K562 (cell line): ENCODE measurements at regions not wholly inside any gene's neighbourhood (a gene's known extent, or its start where the extent isn't known, plus 50 kb on each side); places are given as distances from the start of the nearest gene placed in this dataset.

Experiments used
- ATAC-seq: fragments of 200-7000 bp; cut with Tn5 transposase; 3 replicates; pipeline ENCODE4 v1.9.1; 2020; ENCODE audit warnings: moderate library complexity
- BruUV-seq: library from RNA; stranded (reverse); fragments of 400-500 nt; replicated peaks from 2 replicates; lab custom pipeline; 2021; lab: Mats Ljungman, UMichigan
- CTCF ChIA-PET: fragments of 300-600 bp; formaldehyde crosslinking; extraction: SDS; loops from one replicate; lab custom pipeline; 2021; ENCODE audit warnings: low intra/inter-chr PET ratio; lab: Yijun Ruan, JAX
- POLR2A ChIA-PET: fragments of 300-600, 350-650 bp; sonication (Branson Sonifier 250); formaldehyde crosslinking; extraction: SDS; loops from one replicate; lab custom pipeline; 2021; ENCODE audit warnings: antibody characterized with exemption, inconsistent platforms; lab: Yijun Ruan, JAX
- DNase-seq, 4 experiments: peaks; one replicate each; pipeline versions ENCODE4 v3.0.0 to v3.0.0-alpha.2; 2011 to 2018; ENCODE audit warnings: low spot score in 3 of 4, mixed read lengths in 3 of 4; ENCODE audit errors: extremely low read depth in 1 of 4
- FAIRE-seq: peaks from 2 replicates; lab custom pipeline; 2011; peaks lifted over from hg19 to GRCh38; lab: Jason Lieb, UNC
- H2AFZ ChIP-seq: 2 replicates; pipeline ENCODE4 v1.6.0; 2011; ENCODE audit warnings: low read depth, low read length, control low read depth, inconsistent platforms
- H3K27ac ChIP-seq: fragments of 200-600 bp; 3 replicates; pipeline ENCODE4 v1.8.0; 2011; ENCODE audit warnings: low read depth, mild to moderate bottlenecking, control low read depth, inconsistent platforms, low read length, moderate library complexity, mixed read lengths; ENCODE audit errors: extremely low read depth
- H3K27me3 ChIP-seq, 2 experiments: fragments of 300-600 bp in 1 of 2; 2 replicates in 1 of 2; 3 replicates in 1 of 2; pipeline versions ENCODE4 v1.6.0 to v1.8.0; 2011; ENCODE audit warnings: inconsistent platforms in 2 of 2, low read length in 2 of 2, mild to moderate bottlenecking in 1 of 2, mixed read lengths in 1 of 2, moderate library complexity in 1 of 2; ENCODE audit not compliant: control insufficient read depth in 2 of 2, insufficient read depth in 2 of 2
- H3K36me3 ChIP-seq: fragments of 300-600 bp; 3 replicates; pipeline ENCODE4 v1.8.0; 2011; ENCODE audit warnings: mild to moderate bottlenecking, low read length, inconsistent platforms; ENCODE audit not compliant: control insufficient read depth, insufficient read depth
- H3K4me1 ChIP-seq, 2 experiments: fragments of 200-600 bp in 1 of 2; replicated peaks in 1 of 2; 2 replicates in 1 of 2; 3 replicates in 1 of 2; pipeline versions ENCODE4 v1.5.1 to v1.8.0; 2011; ENCODE audit warnings: inconsistent platforms in 2 of 2, low read length in 2 of 2, mild to moderate bottlenecking in 1 of 2, mixed read lengths in 1 of 2, moderate library complexity in 1 of 2; ENCODE audit not compliant: control insufficient read depth in 2 of 2, insufficient read depth in 2 of 2
- H3K4me2 ChIP-seq: 2 replicates; pipeline ENCODE4 v1.6.1; 2011; ENCODE audit warnings: low read length, control low read depth, inconsistent platforms, mixed read lengths; ENCODE audit not compliant: insufficient read depth
- H3K4me3 ChIP-seq: fragments of 200-600 bp; sonication (generic), shearing (Covaris generic); 2 replicates; pipeline ENCODE4 v1.5.1; 2016; ENCODE audit warnings: control low read depth, inconsistent platforms
- H3K79me2 ChIP-seq: fragments of 200-600 bp; 3 replicates; pipeline ENCODE4 v1.8.0; 2011; ENCODE audit warnings: low read length, inconsistent platforms; ENCODE audit not compliant: control insufficient read depth, insufficient read depth
- H3K9ac ChIP-seq, 2 experiments: 2 replicates each; pipeline versions ENCODE4 v1.6.0 to v1.6.1; 2011; ENCODE audit warnings: low read depth in 2 of 2, low read length in 2 of 2, control low read depth in 1 of 2, inconsistent platforms in 1 of 2, mild to moderate bottlenecking in 1 of 2, mixed read lengths in 1 of 2; ENCODE audit not compliant: insufficient read depth in 1 of 2
- H3K9me1 ChIP-seq: one replicate; pipeline ENCODE4 v1.6.0; 2011; ENCODE audit warnings: inconsistent platforms, mild to moderate bottlenecking, low read length, moderate library complexity; ENCODE audit not compliant: control insufficient read depth, insufficient read depth
- H3K9me3 ChIP-seq: replicated peaks from 2 replicates; pipeline ENCODE4 v1.5.1; 2011; ENCODE audit warnings: low read depth, low read length, inconsistent platforms; ENCODE audit not compliant: control insufficient read depth, insufficient read depth
- H4K20me1 ChIP-seq: replicated peaks from 2 replicates; pipeline ENCODE4 v1.6.1; 2011; ENCODE audit warnings: low read length, inconsistent platforms, mixed read lengths; ENCODE audit not compliant: control insufficient read depth, insufficient read depth
- ADNP ChIP-seq: fragments of 200-800 bp; sonication (Bioruptor generic); IDR thresholded peaks from 2 replicates; pipeline ENCODE4 v1.6.1; 2016; ENCODE audit warnings: missing genetic modification characterization, missing compliant biosample characterization
- KDM2B ChIP-seq: fragments of 250-450 bp; sonication (Bioruptor Pico); IDR thresholded peaks from 2 replicates; pipeline ENCODE4 v1.8.0; 2021; ENCODE audit warnings: mild to moderate bottlenecking, moderate library complexity
- MAFF ChIP-seq: IDR thresholded peaks from 2 replicates; pipeline ENCODE4 v1.6.1; 2012; ENCODE audit warnings: low read length, improper control_type of control experiment
- MCM3 ChIP-seq: fragments of 450-650 bp; IDR thresholded peaks from 2 replicates; pipeline ENCODE4 v1.6.1; 2016
- ZNF316 ChIP-seq: fragments of 450-650 bp; IDR thresholded peaks from 2 replicates; pipeline ENCODE4 v1.6.1; 2016
- WGBS: fragments of 100-300 bp; shearing (Covaris generic); methylation state at CpG from one replicate; pipeline ENCODE4 v1.1.6; 2016; ENCODE audit warnings: low coverage, mixed read lengths; ENCODE audit not compliant: insufficient coverage; ENCODE audit errors: missing lambda C conversion rate; 5-methylcytosine and 5-hydroxymethylcytosine counted together
- in situ Hi-C: fragments of 300-500 bp; cut with MboI; formaldehyde crosslinking; loops from 4 replicates; pipeline ENCODE4 v1.15.0; 2018; ENCODE audit warnings: inconsistent platforms, mixed read lengths
- intact Hi-C: fragments of 100-400 bp; cut with micrococcal nuclease; formaldehyde crosslinking; loops from 2 replicates; pipeline ENCODE4 v1.14.2; 2022
- TF ChIP-seq, protein P1 (sequence below): fragments of 450-650 bp; IDR thresholded peaks from one replicate; pipeline ENCODE4 v1.6.1; 2018; ENCODE audit warnings: mild to moderate bottlenecking, moderate library complexity; ENCODE audit not compliant: partially characterized antibody

DNA sequence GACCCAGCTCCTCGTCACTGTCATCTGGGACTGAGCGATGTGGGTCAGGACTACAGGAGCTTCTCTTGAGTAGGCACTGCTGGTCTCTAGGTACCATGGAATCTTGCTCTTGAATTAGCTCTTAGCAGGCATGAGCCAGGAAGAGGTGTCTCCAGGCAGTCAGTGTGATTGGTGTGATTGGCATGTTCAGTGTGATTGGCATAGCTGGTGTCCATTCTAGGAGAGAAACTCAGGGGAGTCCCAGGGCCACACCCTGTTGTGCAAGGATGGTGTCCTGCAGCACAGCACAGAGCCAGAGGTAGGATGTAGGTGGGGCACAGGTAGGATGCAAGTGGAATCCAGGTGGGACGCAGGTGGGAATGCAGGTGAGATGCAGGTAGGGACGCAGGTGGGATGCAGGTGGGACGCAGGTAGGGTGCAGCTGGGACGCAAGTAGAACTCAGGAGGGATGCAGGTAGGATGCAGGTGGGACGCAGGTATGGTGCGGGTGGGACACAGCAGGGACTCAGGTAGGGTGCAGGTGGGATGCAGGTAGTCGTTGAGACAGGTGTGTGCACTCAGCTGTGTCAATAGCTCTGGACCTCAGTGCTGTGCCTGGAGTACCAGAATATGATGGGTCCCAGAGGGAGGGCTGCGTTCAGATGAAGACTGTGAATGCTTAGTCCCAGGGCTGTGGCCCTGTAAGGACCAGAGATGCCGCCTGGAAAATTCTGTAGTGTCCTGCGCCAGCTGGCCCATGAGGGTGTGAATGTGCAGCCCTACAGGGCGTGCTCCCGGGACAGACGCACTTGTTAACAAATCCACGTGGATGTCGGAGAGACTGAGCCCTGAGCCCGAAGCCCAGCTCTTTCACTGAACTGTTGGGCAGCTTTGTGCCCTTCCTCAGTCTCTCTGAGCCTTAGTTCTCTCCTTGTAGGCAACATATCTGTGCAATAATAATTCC, 248.2 kb upstream of the PITRM1 start (continued):
- TF ChIP-seq, protein P1, sequence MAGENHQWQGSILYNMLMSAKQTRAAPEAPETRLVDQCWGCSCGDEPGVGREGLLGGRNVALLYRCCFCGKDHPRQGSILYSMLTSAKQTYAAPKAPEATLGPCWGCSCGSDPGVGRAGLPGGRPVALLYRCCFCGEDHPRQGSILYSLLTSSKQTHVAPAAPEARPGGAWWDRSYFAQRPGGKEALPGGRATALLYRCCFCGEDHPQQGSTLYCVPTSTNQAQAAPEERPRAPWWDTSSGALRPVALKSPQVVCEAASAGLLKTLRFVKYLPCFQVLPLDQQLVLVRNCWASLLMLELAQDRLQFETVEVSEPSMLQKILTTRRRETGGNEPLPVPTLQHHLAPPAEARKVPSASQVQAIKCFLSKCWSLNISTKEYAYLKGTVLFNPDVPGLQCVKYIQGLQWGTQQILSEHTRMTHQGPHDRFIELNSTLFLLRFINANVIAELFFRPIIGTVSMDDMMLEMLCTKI, result no peak
- no peak for TF ChIP-seq MCM3

DNA sequence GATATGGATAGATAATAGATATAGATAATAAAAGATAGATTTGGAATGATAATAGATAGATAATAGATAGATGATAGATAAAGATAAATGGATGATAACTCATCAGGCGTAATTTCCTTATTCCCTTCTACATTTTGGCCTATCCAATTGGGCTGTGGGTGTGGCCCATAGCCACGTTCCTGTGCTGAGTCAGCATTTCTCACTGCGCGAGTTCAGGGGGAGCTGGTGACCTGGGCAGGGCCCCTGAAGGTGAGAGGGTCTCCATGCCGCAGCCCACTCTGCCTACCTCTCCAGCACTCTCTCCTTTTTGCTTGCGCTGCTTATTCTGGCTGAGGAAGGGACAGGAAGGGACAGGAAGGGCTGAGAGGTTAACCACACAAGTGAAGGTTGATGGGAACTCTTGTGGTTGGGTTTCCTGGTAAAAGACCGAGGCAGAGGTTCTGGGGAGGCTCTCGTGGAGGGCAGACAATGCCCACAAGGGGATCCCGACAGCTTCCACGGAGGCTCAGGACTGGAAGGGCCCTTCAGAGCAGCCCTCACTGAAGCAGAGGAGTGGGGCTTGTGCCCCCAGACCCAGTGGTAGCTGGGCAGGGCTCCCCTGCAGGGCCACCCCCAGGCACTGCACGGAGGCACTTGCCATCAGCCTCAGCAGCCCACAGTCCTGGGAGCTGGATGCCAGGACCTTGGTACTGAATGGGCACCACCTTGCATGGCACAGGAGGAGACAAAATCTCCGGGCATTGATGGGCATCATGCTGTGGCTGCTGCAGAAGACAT, 247.3 kb upstream of the PITRM1 start:
- FAIRE-seq (no peak), ATAC-seq (no peak), DNase-seq (no peak)
- Histone ChIP-seq H2AFZ (no peak overlapping the region), H3K9ac (no peak overlapping the region), H3K4me2 (no peak overlapping the region), H3K9me1 (no peaks in the 10 kb centered on the region), H4K20me1 (peaks cover 17% of the 10 kb centered on the region), H3K79me2 (no peaks in the 10 kb centered on the region), H3K27ac (no peak overlapping the region), H3K4me1 (0 out of 5 replicates have a peak, but pooled peaks cover 0 to 2% of the 10 kb centered on the region in 2 experiments), H3K27me3 (peaks cover 10 to 53% of the 10 kb centered on the region in 2 experiments; a peak in 4 of 5 replicates), H3K9me3 (no peaks in the 10 kb centered on the region), H3K4me3 (no peak overlapping the region), H3K36me3 (no peaks in the 10 kb centered on the region)
- CTCF ChIA-PET, result no interaction called here
- 8% methylated on average over 12 of the region's 12 CpGs for WGBS
- in situ Hi-C loops (no loop called here), intact Hi-C loops (no loop called here)
- BruUV-seq, result no TSS peak
- POLR2A ChIA-PET, result interaction anchor here (0.7 kb wide), 1 partner anchor 23 kb away, joined by 3 read pairs; no protein-coding TSS in a partner anchor
- TF ChIP-seq ADNP (tag), result no peak
- no peak for TF ChIP-seq KDM2B
- peak; percentile 97 for TF ChIP-seq ZNF316
- TF ChIP-seq MAFF, result peak; percentile 97
